MM.1S (cell line): ENCODE measurements at regions not wholly inside any gene's neighbourhood (a gene's known extent, or its start where the extent isn't known, plus 50 kb on each side); places are given as distances from the start of the nearest gene placed in this dataset.

Experiments used
- DNase-seq: peaks from one replicate; pipeline ENCODE4 v3.0.0-alpha.2; 2015
- H2AFZ ChIP-seq: fragments of 300-600 bp; sonication (generic); 2 replicates; pipeline ENCODE4 v1.6.0; 2016; ENCODE audit warnings: antibody characterized with exemption, low read length
- H3F3A ChIP-seq: fragments of 300-600 bp; sonication (generic); 2 replicates; pipeline ENCODE4 v1.6.1; 2016; ENCODE audit warnings: mild to moderate bottlenecking, antibody characterized with exemption, low read length, moderate library complexity, mixed read lengths; ENCODE audit not compliant: insufficient read depth
- H3K27ac ChIP-seq: fragments of 300-600 bp; sonication (generic); 2 replicates; pipeline ENCODE4 v1.5.1; 2016; ENCODE audit warnings: mild to moderate bottlenecking, low read length
- H3K27me3 ChIP-seq: fragments of 300-600 bp; sonication (generic); replicated peaks from 2 replicates; pipeline ENCODE4 v1.6.0; 2016; ENCODE audit warnings: low read length; ENCODE audit not compliant: insufficient read depth
- H3K36me3 ChIP-seq: fragments of 300-600 bp; sonication (generic); replicated peaks from 2 replicates; pipeline ENCODE4 v1.6.1; 2016; ENCODE audit warnings: mild to moderate bottlenecking, low read length, mixed read lengths; ENCODE audit not compliant: insufficient read depth
- H3K4me1 ChIP-seq: fragments of 300-600 bp; sonication (generic); 2 replicates; pipeline ENCODE4 v1.6.1; 2016; ENCODE audit warnings: low read length, mixed read lengths
- H3K4me2 ChIP-seq: fragments of 300-600 bp; sonication (generic); 2 replicates; pipeline ENCODE4 v1.6.0; 2016; ENCODE audit warnings: low read depth, low read length
- H3K4me3 ChIP-seq: fragments of 300-600 bp; sonication (generic); 2 replicates; pipeline ENCODE4 v1.5.1; 2016; ENCODE audit warnings: low read length, mixed read lengths
- H3K79me2 ChIP-seq: fragments of 300-600 bp; sonication (generic); 2 replicates; pipeline ENCODE4 v1.6.1; 2016; ENCODE audit warnings: mixed run types, low read length, mixed read lengths
- H3K9ac ChIP-seq: fragments of 300-600 bp; sonication (generic); 2 replicates; pipeline ENCODE4 v1.6.1; 2016; ENCODE audit warnings: low read length, mixed read lengths
- H3K9me2 ChIP-seq: fragments of 300-600 bp; sonication (generic); replicated peaks from 2 replicates; pipeline ENCODE4 v1.6.1; 2016; ENCODE audit warnings: mild to moderate bottlenecking, low read length, mixed read lengths; ENCODE audit not compliant: insufficient read depth
- H3K9me3 ChIP-seq: fragments of 300-600 bp; sonication (generic); replicated peaks from 2 replicates; pipeline ENCODE4 v1.6.1; 2016; ENCODE audit warnings: mild to moderate bottlenecking, low read length, mixed read lengths; ENCODE audit not compliant: insufficient read depth
- H4K20me1 ChIP-seq: fragments of 300-600 bp; sonication (generic); 2 replicates; pipeline ENCODE4 v1.6.1; 2016; ENCODE audit warnings: mild to moderate bottlenecking, low read length, moderate library complexity, mixed read lengths; ENCODE audit not compliant: insufficient read depth
- CTCF ChIP-seq: fragments of 300-600 bp; sonication (generic); IDR thresholded peaks from 2 replicates; pipeline ENCODE4 v1.5.1; 2016; ENCODE audit warnings: antibody characterized with exemption, low read length, mixed read lengths
- EZH2 ChIP-seq: fragments of 300-600 bp; sonication (generic); optimal IDR thresholded peaks from 2 replicates; pipeline ENCODE3; 2017; ENCODE audit warnings: low read depth, mild to moderate bottlenecking, antibody characterized with exemption, low read length, mixed read lengths
- EZH2phosphoT487 ChIP-seq: fragments of 300-600 bp; sonication (generic); IDR thresholded peaks from 2 replicates; pipeline ENCODE4 v1.6.1; 2018; ENCODE audit warnings: antibody characterized with exemption, low read length

GRCh38 chr21:28590026-28590425 is 402.7 kb downstream of the LTN1 start:
- H3K9ac ChIP-seq, result no peak overlapping the region
- no peaks in the 10 kb centered on the region for H3F3A ChIP-seq
- TF ChIP-seq CTCF (no peak), EZH2phosphoT487 (no peak), EZH2 (no peak)
- H3K4me1 ChIP-seq, result no peaks in the 10 kb centered on the region
- DNase-seq, result no peak
- H3K4me3 ChIP-seq, result no peak overlapping the region
- H4K20me1 ChIP-seq, result no peaks in the 10 kb centered on the region
- H3K36me3 ChIP-seq, result no peaks in the 10 kb centered on the region
- H3K9me3 ChIP-seq, result no peaks in the 10 kb centered on the region
- no peaks in the 10 kb centered on the region for H3K27me3 ChIP-seq
- H3K79me2 ChIP-seq, result no peaks in the 10 kb centered on the region
- no peak overlapping the region for H3K4me2 ChIP-seq
- no peak overlapping the region for H2AFZ ChIP-seq
- H3K27ac ChIP-seq, result no peak overlapping the region
- H3K9me2 ChIP-seq, result no peaks in the 10 kb centered on the region

GRCh38 chr21:28588997-28589396 is 403.7 kb downstream of the LTN1 start:
- no peak for DNase-seq
- no peak overlapping the region for H3K27ac ChIP-seq
- no peaks in the 10 kb centered on the region for H4K20me1 ChIP-seq
- no peaks in the 10 kb centered on the region for H3K4me1 ChIP-seq
- H3K27me3 ChIP-seq, result no peaks in the 10 kb centered on the region
- no peaks in the 10 kb centered on the region for H3K36me3 ChIP-seq
- H3K9me2 ChIP-seq, result no peaks in the 10 kb centered on the region
- no peaks in the 10 kb centered on the region for H3F3A ChIP-seq
- H3K79me2 ChIP-seq, result no peaks in the 10 kb centered on the region
- TF ChIP-seq EZH2phosphoT487, result no peak
- no peak for TF ChIP-seq CTCF
- no peak for TF ChIP-seq EZH2
- no peaks in the 10 kb centered on the region for H3K9me3 ChIP-seq
- no peak overlapping the region for H3K9ac ChIP-seq
- no peak overlapping the region for H3K4me2 ChIP-seq
- no peak overlapping the region for H3K4me3 ChIP-seq
- no peak overlapping the region for H2AFZ ChIP-seq

GRCh38 chr21:28587748-28588147 is 404.9 kb downstream of the LTN1 start:
- Histone ChIP-seq H3K79me2 (no peaks in the 10 kb centered on the region), H3K9ac (no peak overlapping the region), H2AFZ (no peak overlapping the region), H3K27me3 (no peaks in the 10 kb centered on the region), H3K27ac (no peak overlapping the region), H3K4me2 (no peak overlapping the region), H3F3A (no peaks in the 10 kb centered on the region), H3K9me3 (no peaks in the 10 kb centered on the region), H3K36me3 (no peaks in the 10 kb centered on the region), H4K20me1 (no peaks in the 10 kb centered on the region), H3K4me3 (no peak overlapping the region), H3K4me1 (no peaks in the 10 kb centered on the region), H3K9me2 (no peaks in the 10 kb centered on the region)
- TF ChIP-seq EZH2phosphoT487, result no peak
- no peak for TF ChIP-seq EZH2
- TF ChIP-seq CTCF, result no peak
- no peak for DNase-seq
